ENCODE measurements at regions not wholly inside any gene's neighbourhood (a gene's known extent, or its start where the extent isn't known, plus 50 kb on each side); places are given as distances from the start of the nearest gene placed in this dataset.

DNA sequence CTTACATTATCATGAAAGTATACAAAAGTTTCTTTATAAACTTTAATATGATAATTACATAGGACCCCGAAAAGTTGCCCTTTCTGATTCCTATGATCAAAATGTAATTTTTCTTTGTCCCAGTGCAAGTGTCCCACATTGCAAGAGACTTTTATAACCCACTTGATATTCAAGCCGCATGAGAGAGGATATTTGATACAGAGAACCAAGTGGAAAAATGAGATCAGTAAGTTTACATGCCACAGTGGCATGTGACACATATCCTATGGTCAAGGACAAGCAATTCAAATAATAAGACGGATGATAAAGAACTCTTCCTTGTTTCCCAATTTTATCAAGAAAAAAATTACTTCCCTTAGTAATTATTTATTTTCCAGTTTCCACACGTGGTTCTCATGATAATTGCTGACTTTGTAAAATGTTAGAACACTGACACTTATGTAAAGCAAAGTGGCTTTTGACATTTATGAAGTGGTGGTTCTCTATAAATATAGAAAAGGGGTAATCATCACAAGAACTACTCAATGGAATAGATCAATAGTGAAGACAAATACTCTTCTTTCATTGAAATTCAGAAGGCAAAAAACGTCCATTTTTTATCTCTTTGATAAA is 273.7 kb upstream of the NOCT start:
- POLR2A ChIA-PET: interaction anchor here (0.6 kb wide), 1 partner anchor 525 kb away, joined by 3 read pairs; no protein-coding TSS in a partner anchor
- TF ChIP-seq TARDBP (IDR thresholded peaks at IDR 0.05): no peak
- TF ChIP-seq L3MBTL2 (conservative IDR thresholded peaks at IDR 0.05): no peak
- no peak for TF ChIP-seq ARNT (IDR thresholded peaks at IDR 0.05)
- no peak for TF ChIP-seq HDGF (IDR thresholded peaks at IDR 0.05; ENCODE audit: borderline replicate concordance)
- no peak for TF ChIP-seq ZNF384 (IDR thresholded peaks at IDR 0.05)
- TF ChIP-seq SUZ12 (IDR thresholded peaks at IDR 0.05): no peak
- TF ChIP-seq SP1 (IDR thresholded peaks at IDR 0.05): no peak
- TF ChIP-seq LEF1 (IDR thresholded peaks at IDR 0.05; ENCODE audit: borderline replicate concordance): no peak
- no peak for TF ChIP-seq CTBP1 (IDR thresholded peaks at IDR 0.05; ENCODE audit: borderline replicate concordance)
- no peak for TF ChIP-seq NFRKB (IDR thresholded peaks at IDR 0.05)
- TF ChIP-seq, protein P1, sequence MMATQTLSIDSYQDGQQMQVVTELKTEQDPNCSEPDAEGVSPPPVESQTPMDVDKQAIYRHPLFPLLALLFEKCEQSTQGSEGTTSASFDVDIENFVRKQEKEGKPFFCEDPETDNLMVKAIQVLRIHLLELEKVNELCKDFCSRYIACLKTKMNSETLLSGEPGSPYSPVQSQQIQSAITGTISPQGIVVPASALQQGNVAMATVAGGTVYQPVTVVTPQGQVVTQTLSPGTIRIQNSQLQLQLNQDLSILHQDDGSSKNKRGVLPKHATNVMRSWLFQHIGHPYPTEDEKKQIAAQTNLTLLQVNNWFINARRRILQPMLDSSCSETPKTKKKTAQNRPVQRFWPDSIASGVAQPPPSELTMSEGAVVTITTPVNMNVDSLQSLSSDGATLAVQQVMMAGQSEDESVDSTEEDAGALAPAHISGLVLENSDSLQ (IDR thresholded peaks at IDR 0.05): no peak
- TF ChIP-seq ELF4 (IDR thresholded peaks at IDR 0.05): no peak
- no peak for TF ChIP-seq FOXK2 (IDR thresholded peaks at IDR 0.05)
- no peak for TF ChIP-seq BHLHE40 (IDR thresholded peaks at IDR 0.05; ENCODE audit: borderline replicate concordance)
- TF ChIP-seq FOXA1 (IDR thresholded peaks at IDR 0.05): no peak
- no peak for TF ChIP-seq FOXM1 (IDR thresholded peaks at IDR 0.05; ENCODE audit: borderline replicate concordance)
- no peak for DNase-seq (ENCODE audit: extremely low spot score)
- CTCF ChIA-PET: interaction anchor here (0.6 kb wide), 2 partner anchors 17 to 85 kb away, joined by 3 read pairs; no protein-coding TSS in a partner anchor

DNA sequence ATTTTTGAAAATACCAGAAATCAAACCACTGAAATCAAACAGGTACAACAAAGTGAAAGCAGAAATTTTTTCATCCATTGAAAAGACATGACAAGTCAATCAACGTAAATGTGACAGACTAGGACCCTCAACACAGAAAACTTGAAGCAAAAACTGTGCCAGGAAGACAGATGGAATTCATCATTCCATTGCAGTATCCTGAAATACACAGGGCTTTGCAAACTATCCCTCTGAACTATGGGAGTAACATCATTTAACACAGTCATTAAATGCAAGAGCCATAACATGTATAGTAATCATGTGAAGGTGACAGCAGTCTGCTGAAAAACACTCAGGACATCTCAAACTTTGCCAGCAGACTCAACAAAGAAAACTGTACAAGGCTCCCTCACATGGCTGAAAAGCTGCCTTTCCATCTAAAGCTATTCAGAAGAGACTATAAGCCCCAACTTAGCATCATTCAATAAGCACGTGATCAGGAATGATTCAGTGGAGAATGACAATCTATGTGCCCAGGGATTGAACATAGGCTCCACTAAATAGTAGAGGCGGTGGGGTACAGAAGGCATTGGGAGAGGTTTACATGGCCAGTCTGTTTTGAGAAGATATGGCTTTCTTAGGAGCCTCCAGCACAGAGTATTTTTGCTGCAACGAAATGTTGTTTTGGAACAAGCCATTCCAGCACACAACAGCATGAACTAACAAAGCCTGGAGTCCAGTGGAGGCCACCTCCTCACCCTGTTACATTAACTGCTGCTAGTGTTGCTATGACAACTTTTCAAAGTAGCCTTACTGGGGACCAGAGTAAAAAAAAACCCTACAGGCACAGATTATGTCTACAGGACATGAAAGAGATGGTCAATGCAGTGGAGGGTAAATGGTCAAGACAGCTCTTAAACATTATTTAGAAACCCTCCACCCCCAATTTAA is 274.5 kb upstream of the NOCT start:
- no peak for DNase-seq (ENCODE audit: extremely low spot score)
- TF ChIP-seq SP1 (IDR thresholded peaks at IDR 0.05) (no peak), FOXK2 (IDR thresholded peaks at IDR 0.05) (no peak), L3MBTL2 (conservative IDR thresholded peaks at IDR 0.05) (no peak), LEF1 (IDR thresholded peaks at IDR 0.05; ENCODE audit: borderline replicate concordance) (no peak), ARNT (IDR thresholded peaks at IDR 0.05) (no peak), ELF4 (IDR thresholded peaks at IDR 0.05) (no peak), ZNF384 (IDR thresholded peaks at IDR 0.05) (no peak)
- TF ChIP-seq, protein P1 (IDR thresholded peaks at IDR 0.05): no peak
- CTCF ChIA-PET: interaction anchor here (0.6 kb wide), 1 partner anchor 16 kb away, joined by 3 read pairs; no protein-coding TSS in a partner anchor
- POLR2A ChIA-PET: no interaction called here

DNA sequence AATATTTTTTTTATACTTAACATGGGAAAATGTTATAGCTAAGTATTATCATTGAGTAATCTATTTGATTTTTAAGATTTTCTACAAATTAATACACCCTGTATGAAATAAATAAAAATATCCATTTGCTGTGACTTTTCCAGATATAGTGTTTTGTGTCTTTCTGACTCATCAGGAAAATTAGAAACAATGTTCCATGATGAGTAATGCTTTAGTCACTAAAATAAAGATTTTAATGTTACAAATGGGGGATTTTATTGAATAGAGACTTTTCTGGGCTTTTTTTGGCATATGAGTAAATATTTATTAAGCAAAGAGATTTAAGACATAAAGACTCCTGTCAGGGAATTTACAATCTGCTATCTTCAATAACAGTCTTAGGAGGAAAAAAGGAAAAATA is 279.2 kb upstream of the NOCT start:
- no peak for DNase-seq (ENCODE audit: extremely low spot score)
- POLR2A ChIA-PET: no interaction called here

DNA sequence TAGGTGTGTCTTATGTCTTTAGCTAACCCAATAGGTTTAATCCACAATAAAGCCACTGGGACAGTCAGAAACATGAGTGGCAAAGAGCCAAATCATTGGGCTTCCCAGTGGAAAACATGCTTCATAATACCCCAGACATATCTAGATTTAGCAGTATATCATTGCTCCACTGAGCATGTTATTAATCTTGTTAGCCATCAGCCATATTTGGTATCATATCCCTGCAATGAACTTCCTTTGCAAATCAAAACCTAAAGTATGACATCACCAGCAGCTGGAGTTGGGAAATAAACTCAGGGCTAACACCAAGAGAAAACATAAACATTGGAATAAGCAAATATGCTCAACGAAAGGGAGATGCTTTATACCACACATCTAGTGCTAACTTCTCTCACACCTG is 280.8 kb upstream of the NOCT start:
- TF ChIP-seq TARDBP (IDR thresholded peaks at IDR 0.05) (no peak), FOXK2 (IDR thresholded peaks at IDR 0.05) (no peak), ELF4 (IDR thresholded peaks at IDR 0.05) (no peak), ARNT (IDR thresholded peaks at IDR 0.05) (no peak), FOXA1 (IDR thresholded peaks at IDR 0.05) (no peak), BHLHE40 (IDR thresholded peaks at IDR 0.05; ENCODE audit: borderline replicate concordance) (no peak), NFRKB (IDR thresholded peaks at IDR 0.05) (no peak)
- TF ChIP-seq, protein P1 (IDR thresholded peaks at IDR 0.05): no peak
- DNase-seq (ENCODE audit: extremely low spot score): no peak
- ChIA-PET POLR2A (no interaction called here), CTCF (no interaction called here)

More for the DNA sequence above, 279.2 kb upstream of the NOCT start:
- CTCF ChIA-PET: no interaction called here
- TF ChIP-seq FOXM1 (IDR thresholded peaks at IDR 0.05; ENCODE audit: borderline replicate concordance) (no peak), ZNF384 (IDR thresholded peaks at IDR 0.05) (no peak), NFRKB (IDR thresholded peaks at IDR 0.05) (no peak), SP1 (IDR thresholded peaks at IDR 0.05) (no peak), FOXK2 (IDR thresholded peaks at IDR 0.05) (no peak), BHLHE40 (IDR thresholded peaks at IDR 0.05; ENCODE audit: borderline replicate concordance) (no peak), FOXA1 (IDR thresholded peaks at IDR 0.05) (no peak)

DNA sequence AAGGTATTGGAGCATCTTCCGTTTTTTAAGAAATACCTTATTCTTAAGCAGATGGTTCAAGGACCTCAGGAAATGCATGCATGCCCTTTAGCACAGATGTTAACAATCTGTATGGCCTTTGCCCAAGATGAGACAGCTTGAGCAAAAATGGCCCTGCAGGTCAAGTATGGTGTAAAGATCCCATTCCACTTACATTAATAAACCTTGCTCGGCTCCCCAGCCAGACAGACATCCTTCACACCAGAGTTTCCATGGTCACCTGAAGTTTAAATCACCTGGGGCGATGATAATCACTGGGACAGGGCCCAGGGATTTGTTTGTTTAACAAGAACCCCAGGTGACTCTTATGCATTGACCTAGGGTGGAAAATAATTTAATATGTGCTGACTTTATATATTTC is 287.0 kb upstream of the NOCT start:
- CTCF ChIA-PET: no interaction called here
- DNase-seq (ENCODE audit: extremely low spot score): no peak
- TF ChIP-seq SP1 (IDR thresholded peaks at IDR 0.05): no peak
- no peak for TF ChIP-seq BHLHE40 (IDR thresholded peaks at IDR 0.05; ENCODE audit: borderline replicate concordance)
- no peak for TF ChIP-seq FOXK2 (IDR thresholded peaks at IDR 0.05)
- TF ChIP-seq CTBP1 (IDR thresholded peaks at IDR 0.05; ENCODE audit: borderline replicate concordance): no peak
- no peak for TF ChIP-seq TARDBP (IDR thresholded peaks at IDR 0.05)
- no peak for TF ChIP-seq HDGF (IDR thresholded peaks at IDR 0.05; ENCODE audit: borderline replicate concordance)
- POLR2A ChIA-PET: no interaction called here

DNA sequence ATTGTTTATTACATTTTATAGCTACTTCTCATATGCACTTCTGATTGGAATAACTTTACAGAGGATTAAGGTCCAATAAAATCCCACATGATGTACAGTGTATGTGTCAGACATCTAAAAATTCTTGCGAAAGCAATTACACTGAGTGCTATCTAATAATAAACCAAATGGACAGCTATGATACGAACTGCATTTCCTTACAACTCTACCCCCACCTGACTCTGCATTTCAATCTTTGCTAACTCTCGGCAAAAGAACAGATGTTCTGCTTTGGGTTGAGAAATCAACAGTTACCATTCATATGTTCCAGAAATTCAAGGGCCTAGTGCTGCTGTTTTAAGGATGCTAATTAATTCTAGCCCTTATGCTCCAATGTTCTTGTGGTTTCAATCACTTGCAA is 287.9 kb upstream of the NOCT start:
- ChIA-PET POLR2A (no interaction called here), CTCF (no interaction called here)
- TF ChIP-seq, protein P1 (IDR thresholded peaks at IDR 0.05): no peak
- TF ChIP-seq SP1 (IDR thresholded peaks at IDR 0.05) (no peak), FOXM1 (IDR thresholded peaks at IDR 0.05; ENCODE audit: borderline replicate concordance) (no peak), SUZ12 (IDR thresholded peaks at IDR 0.05) (no peak), FOXA1 (IDR thresholded peaks at IDR 0.05) (no peak), ELF4 (IDR thresholded peaks at IDR 0.05) (no peak), LEF1 (IDR thresholded peaks at IDR 0.05; ENCODE audit: borderline replicate concordance) (no peak), BHLHE40 (IDR thresholded peaks at IDR 0.05; ENCODE audit: borderline replicate concordance) (no peak), ZNF384 (IDR thresholded peaks at IDR 0.05) (no peak), L3MBTL2 (conservative IDR thresholded peaks at IDR 0.05) (no peak), CTBP1 (IDR thresholded peaks at IDR 0.05; ENCODE audit: borderline replicate concordance) (no peak), NFRKB (IDR thresholded peaks at IDR 0.05) (no peak), TARDBP (IDR thresholded peaks at IDR 0.05) (no peak), HDGF (IDR thresholded peaks at IDR 0.05; ENCODE audit: borderline replicate concordance) (no peak)
- no peak for DNase-seq (ENCODE audit: extremely low spot score)

Data from HEK293T (cell line).